HL-60 (cell line): ENCODE measurements at regions not wholly inside any gene's neighbourhood (a gene's known extent, or its start where the extent isn't known, plus 50 kb on each side); places are given as distances from the start of the nearest gene placed in this dataset.
A peak's percentile ranks its signal among the peaks of the same experiment; 100 is the strongest.

Experiments
- DNase-seq, 2 experiments: peaks; one replicate each; pipeline ENCODE4 v3.0.0-alpha.2; 2010 to 2020; ENCODE audit warnings: low read depth in 1 of 2, low spot score in 1 of 2
- H3K27ac ChIP-seq: fragments of 250-450 bp; sonication (Bioruptor Pico); replicated peaks from 2 replicates; pipeline ENCODE4 v1.5.1; 2020; ENCODE audit warnings: mild to moderate bottlenecking, moderate library complexity
- H3K27me3 ChIP-seq: fragments of 250-450 bp; sonication (Bioruptor Pico); 2 replicates; pipeline ENCODE4 v1.5.1; 2021; ENCODE audit warnings: mild to moderate bottlenecking, moderate library complexity; ENCODE audit not compliant: insufficient read depth, poor library complexity, severe bottlenecking
- H3K4me3 ChIP-seq: replicated peaks from 2 replicates; pipeline ENCODE4 v1.5.1; 2011; ENCODE audit warnings: mild to moderate bottlenecking, control low read depth, low read length; ENCODE audit not compliant: insufficient read depth
- CTCF ChIP-seq: IDR thresholded peaks from one replicate; pipeline ENCODE4 v1.5.1; 2011; ENCODE audit warnings: low read length, control low read depth, inconsistent platforms; ENCODE audit not compliant: insufficient read depth
- GABPA ChIP-seq: IDR thresholded peaks from 2 replicates; pipeline ENCODE4 v1.6.1; 2012; ENCODE audit warnings: low read depth
- POLR2AphosphoS5 ChIP-seq: IDR thresholded peaks from 2 replicates; pipeline ENCODE4 v1.6.1; 2012; ENCODE audit warnings: low read depth
- REST ChIP-seq: IDR thresholded peaks from 2 replicates; pipeline ENCODE4 v1.6.1; 2012; ENCODE audit warnings: low read depth; ENCODE audit not compliant: insufficient replicate concordance
- SPI1 ChIP-seq: IDR thresholded peaks from 2 replicates; pipeline ENCODE4 v1.6.1; 2012; ENCODE audit warnings: low read depth, mild to moderate bottlenecking, borderline replicate concordance

- Histone ChIP-seq H3K4me3 (no peak overlapping the region), H3K27me3 (no peaks in the 10 kb centered on the region), H3K27ac (no peak overlapping the region)
- no peak for DNase-seq
- no peak for TF ChIP-seq SPI1
- no peak for TF ChIP-seq POLR2AphosphoS5
- no peak for TF ChIP-seq REST
- no peak for TF ChIP-seq GABPA
- TF ChIP-seq CTCF: no peak
Measured at GRCh38 chr2:16438613-16439321, 226.9 kb downstream of the CYRIA start.

GRCh38 chr2:16437189-16437588 lies 228.4 kb downstream of the CYRIA start:
- Histone ChIP-seq H3K27ac (no peak overlapping the region), H3K4me3 (no peak overlapping the region), H3K27me3 (no peaks in the 10 kb centered on the region)
- no peak for DNase-seq
- TF ChIP-seq POLR2AphosphoS5 (no peak), CTCF (no peak)

- no peaks in the 10 kb centered on the region for H3K27me3 ChIP-seq
- no peak overlapping the region for H3K27ac ChIP-seq
- no peak overlapping the region for H3K4me3 ChIP-seq
- no peak for DNase-seq
- TF ChIP-seq SPI1 (no peak), GABPA (no peak), REST (no peak), POLR2AphosphoS5 (no peak), CTCF (no peak)
Measured at GRCh38 chr2:16434393-16434792, 231.2 kb downstream of the CYRIA start.

- TF ChIP-seq SPI1 (peak; percentile 13; the same call in 1 of the 2 replicates), GABPA (no peak)
- no peak for DNase-seq
- Histone ChIP-seq H3K27me3 (no peaks in the 10 kb centered on the region), H3K27ac (no peak overlapping the region), H3K4me3 (no peak overlapping the region)
Measured at GRCh38 chr2:16430846-16431245, 234.8 kb downstream of the CYRIA start.
